ENCODE measurements at regions not wholly inside any gene's neighbourhood (a gene's known extent, or its start where the extent isn't known, plus 50 kb on each side); places are given as distances from the start of the nearest gene placed in this dataset.

DNA sequence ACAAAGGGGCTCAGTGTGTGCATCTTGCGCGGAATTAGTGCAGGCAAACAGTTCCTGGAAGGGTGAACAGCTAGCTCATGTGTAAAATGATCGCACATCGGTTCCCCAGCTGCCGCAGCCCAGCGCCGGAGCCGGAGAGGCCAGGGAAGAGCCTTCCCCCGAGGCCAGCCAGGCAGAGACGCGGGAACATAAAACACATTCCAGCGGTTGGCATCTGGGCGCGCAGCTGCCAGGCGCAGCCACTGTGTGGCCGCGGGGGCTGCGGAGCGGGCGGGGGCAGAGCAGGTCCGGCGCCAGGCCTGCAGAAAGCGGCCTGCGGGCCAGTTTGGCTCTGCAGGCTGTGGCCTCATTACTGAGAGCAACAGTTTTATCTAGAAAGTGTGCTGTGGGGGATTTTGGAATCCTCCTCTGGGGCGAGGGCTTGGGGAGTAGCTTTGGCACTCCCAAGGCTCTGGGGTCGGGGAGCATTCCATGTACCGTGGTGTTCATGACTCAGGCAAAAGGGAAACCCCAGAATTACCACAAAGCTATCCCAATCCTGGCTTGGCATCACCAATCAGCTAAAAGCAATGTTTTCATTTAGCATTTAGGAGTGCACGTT lies 74.3 kb downstream of the SAMD9 start:
- no peak for TF ChIP-seq CTCF (conservative IDR thresholded peaks at IDR 0.05; ENCODE audit: low read length)
- TF ChIP-seq EZH2phosphoT487 (IDR thresholded peaks at IDR 0.05; ENCODE audit: borderline replicate concordance, low read depth, low read length), result no peak
